ENCODE measurements at regions not wholly inside any gene's neighbourhood (a gene's known extent, or its start where the extent isn't known, plus 50 kb on each side); places are given as distances from the start of the nearest gene placed in this dataset.

DNA sequence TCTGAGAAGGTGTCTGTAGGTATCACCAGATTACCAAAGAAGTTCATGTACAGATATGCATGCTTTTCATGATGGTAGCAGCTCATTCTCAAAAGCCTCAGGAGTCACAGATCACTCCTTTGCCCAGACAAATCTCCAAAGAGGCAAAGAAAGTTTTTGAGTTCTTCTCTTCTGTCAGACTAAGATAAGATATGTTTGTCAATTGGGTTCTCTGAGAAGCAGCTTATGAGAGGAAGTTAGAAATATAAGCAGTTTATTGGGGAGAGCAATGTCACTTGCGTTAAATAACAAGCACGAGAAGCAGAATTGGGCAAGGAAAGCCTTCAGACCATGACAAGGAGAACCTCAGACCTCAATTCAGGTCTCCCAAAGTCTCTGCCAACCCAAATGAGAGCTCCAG is 219.2 kb upstream of the KLF4 start:
- no peak overlapping the region for H2BK15ac ChIP-seq (ENCODE audit: low read depth, low read length)

More for the DNA sequence above, 219.2 kb upstream of the KLF4 start:
- H2AK5ac ChIP-seq (ENCODE audit: insufficient read length, low read length) = no peak overlapping the region
- H2BK120ac ChIP-seq (ENCODE audit: low read depth, low read length, poor library complexity, severe bottlenecking) = no peak overlapping the region
- H4K8ac ChIP-seq (replicated peaks; ENCODE audit: insufficient read length, low read depth, low read length) = no peak overlapping the region
- H3K27ac ChIP-seq (ENCODE audit: insufficient read length, low read depth, low read length) = no peak overlapping the region
- no peak for DNase-seq
- no peaks in the 10 kb centered on the region for H3K4me1 ChIP-seq (ENCODE audit: insufficient read depth, low read length)
- H3K14ac ChIP-seq (ENCODE audit: insufficient read depth, low read length) = no peak overlapping the region
- H3T11ph ChIP-seq (ENCODE audit: low read length) = no peak overlapping the region
- H3K4me1 Mint-ChIP-seq = no peaks in the 10 kb centered on the region
- H3K79me1 ChIP-seq (ENCODE audit: insufficient read depth, low read depth, low read length, poor library complexity, severe bottlenecking) = no peaks in the 10 kb centered on the region
- no peak overlapping the region for H3K9ac ChIP-seq (ENCODE audit: extremely low read depth, insufficient read length, low read length)
- no peak overlapping the region for H4K5ac ChIP-seq (ENCODE audit: insufficient read length, low read depth, low read length)
- H2BK20ac ChIP-seq (ENCODE audit: low read depth, low read length, poor library complexity, severe bottlenecking) = no peak overlapping the region
- H3K4me3 Mint-ChIP-seq = no peak overlapping the region
- H3K79me2 ChIP-seq (ENCODE audit: insufficient read depth, low read length) = no peaks in the 10 kb centered on the region
- no peaks in the 10 kb centered on the region for H3K9me3 Mint-ChIP-seq
- no peak overlapping the region for H2BK5ac ChIP-seq (ENCODE audit: insufficient read length, low read length)
- WGBS (ENCODE audit: extremely low coverage, insufficient read length, low lambda C conversion rate) = no CpG with 5 or more reads among the region's 2 CpGs
- H3K36me3 Mint-ChIP-seq (ENCODE audit: insufficient read depth in 1 of 3, low read depth in 3 of 3) = no peaks in the 10 kb centered on the region
- H3K27me3 ChIP-seq (ENCODE audit: insufficient read depth, low read length) = no peaks in the 10 kb centered on the region
- H3K23ac ChIP-seq (ENCODE audit: insufficient read length, low read depth, low read length) = no peak overlapping the region
- H3K56ac ChIP-seq (ENCODE audit: insufficient read length, low read depth, low read length) = no peak overlapping the region
- H4K91ac ChIP-seq (ENCODE audit: insufficient read length, low read depth, low read length) = no peak overlapping the region
- TF ChIP-seq, protein P1, sequence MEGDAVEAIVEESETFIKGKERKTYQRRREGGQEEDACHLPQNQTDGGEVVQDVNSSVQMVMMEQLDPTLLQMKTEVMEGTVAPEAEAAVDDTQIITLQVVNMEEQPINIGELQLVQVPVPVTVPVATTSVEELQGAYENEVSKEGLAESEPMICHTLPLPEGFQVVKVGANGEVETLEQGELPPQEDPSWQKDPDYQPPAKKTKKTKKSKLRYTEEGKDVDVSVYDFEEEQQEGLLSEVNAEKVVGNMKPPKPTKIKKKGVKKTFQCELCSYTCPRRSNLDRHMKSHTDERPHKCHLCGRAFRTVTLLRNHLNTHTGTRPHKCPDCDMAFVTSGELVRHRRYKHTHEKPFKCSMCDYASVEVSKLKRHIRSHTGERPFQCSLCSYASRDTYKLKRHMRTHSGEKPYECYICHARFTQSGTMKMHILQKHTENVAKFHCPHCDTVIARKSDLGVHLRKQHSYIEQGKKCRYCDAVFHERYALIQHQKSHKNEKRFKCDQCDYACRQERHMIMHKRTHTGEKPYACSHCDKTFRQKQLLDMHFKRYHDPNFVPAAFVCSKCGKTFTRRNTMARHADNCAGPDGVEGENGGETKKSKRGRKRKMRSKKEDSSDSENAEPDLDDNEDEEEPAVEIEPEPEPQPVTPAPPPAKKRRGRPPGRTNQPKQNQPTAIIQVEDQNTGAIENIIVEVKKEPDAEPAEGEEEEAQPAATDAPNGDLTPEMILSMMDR (conservative IDR thresholded peaks at IDR 0.05) = no peak
- H3K4me2 ChIP-seq (ENCODE audit: insufficient read depth, insufficient read length, low read length) = no peak overlapping the region
- no peaks in the 10 kb centered on the region for H4K20me1 ChIP-seq (ENCODE audit: control insufficient read depth, insufficient read depth, insufficient read length)
- H3K9me3 ChIP-seq (ENCODE audit: control insufficient read depth, low read depth, low read length) = no peaks in the 10 kb centered on the region
- H2AFZ ChIP-seq (ENCODE audit: low read length) = no peak overlapping the region
- H3K18ac ChIP-seq (ENCODE audit: insufficient read length, low read depth, low read length) = no peak overlapping the region
- H3K27me3 Mint-ChIP-seq (ENCODE audit: low read depth) = no peaks in the 10 kb centered on the region; the same call in 1 of the 2 replicates
- H3K23me2 ChIP-seq (ENCODE audit: insufficient read length, low read depth, low read length, poor library complexity, severe bottlenecking) = no peaks in the 10 kb centered on the region
- no peak overlapping the region for H3K4ac ChIP-seq (ENCODE audit: low read depth, low read length)
- H2BK12ac ChIP-seq (ENCODE audit: insufficient read length, low read depth, low read length) = no peak overlapping the region
- no peak overlapping the region for H3K27ac Mint-ChIP-seq
